Astrocyte (in vitro differentiated cells and primary cell): ENCODE measurements at regions not wholly inside any gene's neighbourhood (a gene's known extent, or its start where the extent isn't known, plus 50 kb on each side); places are given as distances from the start of the nearest gene placed in this dataset.

Experiments used
- DNase-seq: peaks from one replicate; pipeline ENCODE4 v3.0.0-alpha.2; 2010; ENCODE audit warnings: low read depth
- FAIRE-seq: peaks from 2 replicates; lab custom pipeline; 2011; peaks lifted over from hg19 to GRCh38; lab: Jason Lieb, UNC
- H2AFZ ChIP-seq: 2 replicates; pipeline ENCODE4 v1.6.0; 2012; ENCODE audit warnings: low read depth, low read length, inconsistent platforms
- H3K27ac ChIP-seq: 2 replicates; pipeline ENCODE4 v1.5.1; 2011; ENCODE audit warnings: low read depth, low read length, inconsistent platforms
- H3K27me3 ChIP-seq: 2 replicates; pipeline ENCODE4 v1.6.0; 2011; ENCODE audit warnings: low read length, inconsistent platforms; ENCODE audit not compliant: insufficient read depth
- H3K36me3 ChIP-seq: 2 replicates; pipeline ENCODE4 v1.5.1; 2011; ENCODE audit warnings: low read length, inconsistent platforms; ENCODE audit not compliant: insufficient read depth
- H3K4me1 ChIP-seq: 2 replicates; pipeline ENCODE4 v1.5.1; 2011; ENCODE audit warnings: low read length, inconsistent platforms; ENCODE audit not compliant: insufficient read depth
- H3K4me2 ChIP-seq: 2 replicates; pipeline ENCODE4 v1.6.0; 2012; ENCODE audit warnings: low read length, inconsistent platforms
- H3K4me3 ChIP-seq: 2 replicates; pipeline ENCODE4 v1.5.1; 2011; ENCODE audit warnings: low read depth, mild to moderate bottlenecking, low read length, inconsistent platforms; ENCODE audit not compliant: insufficient read depth
- H3K79me2 ChIP-seq: 2 replicates; pipeline ENCODE4 v1.6.0; 2012; ENCODE audit warnings: mild to moderate bottlenecking, low read length, inconsistent platforms; ENCODE audit not compliant: insufficient read depth
- H3K9ac ChIP-seq: 2 replicates; pipeline ENCODE4 v1.6.0; 2012; ENCODE audit warnings: mild to moderate bottlenecking, low read length, inconsistent platforms
- H3K9me3 ChIP-seq: 2 replicates; pipeline ENCODE4 v1.5.1; 2012; ENCODE audit warnings: low read depth, mild to moderate bottlenecking, low read length, inconsistent platforms; ENCODE audit not compliant: insufficient read depth
- H4K20me1 ChIP-seq: 2 replicates; pipeline ENCODE4 v1.6.0; 2012; ENCODE audit warnings: low read length, inconsistent platforms; ENCODE audit not compliant: insufficient read depth
- H3K27ac Mint-ChIP-seq: one replicate; pipeline ENCODE4 v1.8.0; 2021; ENCODE audit warnings: mild to moderate bottlenecking, mixed read lengths; ENCODE audit not compliant: unreplicated experiment
- H3K27me3 Mint-ChIP-seq: one replicate; pipeline ENCODE4 v1.8.0; 2021; ENCODE audit warnings: low read depth, mixed read lengths; ENCODE audit not compliant: unreplicated experiment
- H3K36me3 Mint-ChIP-seq: one replicate; pipeline ENCODE4 v1.8.0; 2021; ENCODE audit warnings: low read depth, mixed read lengths; ENCODE audit not compliant: unreplicated experiment
- H3K4me1 Mint-ChIP-seq: one replicate; pipeline ENCODE4 v1.8.0; 2021; ENCODE audit warnings: low read depth, mixed read lengths; ENCODE audit not compliant: unreplicated experiment
- H3K4me3 Mint-ChIP-seq: one replicate; pipeline ENCODE4 v1.8.0; 2021; ENCODE audit warnings: mild to moderate bottlenecking, moderate library complexity, mixed read lengths; ENCODE audit not compliant: unreplicated experiment
- H3K9me3 Mint-ChIP-seq: one replicate; pipeline ENCODE4 v1.8.0; 2021; ENCODE audit warnings: mild to moderate bottlenecking, mixed read lengths; ENCODE audit not compliant: unreplicated experiment
- CTCF ChIP-seq: IDR thresholded peaks from 2 replicates; pipeline ENCODE4 v1.5.1; 2011; ENCODE audit warnings: low read depth, mild to moderate bottlenecking, inconsistent platforms, low read length, moderate library complexity; ENCODE audit not compliant: insufficient read depth
- EZH2 ChIP-seq: IDR thresholded peaks from 2 replicates; pipeline ENCODE4 v1.6.1; 2012; ENCODE audit warnings: mild to moderate bottlenecking, low read length, inconsistent platforms; ENCODE audit not compliant: insufficient read depth

GRCh38 chr4:137608085-137608484 lies 75.8 kb upstream of the PCDH18 start:
- no peak overlapping the region for H3K9ac ChIP-seq
- no peaks in the 10 kb centered on the region for H3K36me3 Mint-ChIP-seq
- peaks cover 4% of the 10 kb centered on the region for H3K4me1 Mint-ChIP-seq
- H3K27ac ChIP-seq = no peak overlapping the region
- FAIRE-seq (no peak), DNase-seq (no peak)
- H3K4me3 ChIP-seq = no peak overlapping the region
- no peak overlapping the region for H3K27ac Mint-ChIP-seq
- H4K20me1 ChIP-seq = no peaks in the 10 kb centered on the region
- H2AFZ ChIP-seq = no peak overlapping the region
- H3K4me1 ChIP-seq = no peaks in the 10 kb centered on the region
- H3K9me3 Mint-ChIP-seq = no peaks in the 10 kb centered on the region
- no peaks in the 10 kb centered on the region for H3K27me3 ChIP-seq
- TF ChIP-seq CTCF = no peak
- TF ChIP-seq EZH2 = no peak
- no peaks in the 10 kb centered on the region for H3K36me3 ChIP-seq
- H3K79me2 ChIP-seq = no peaks in the 10 kb centered on the region
- no peak overlapping the region for H3K4me2 ChIP-seq
- no peaks in the 10 kb centered on the region for H3K9me3 ChIP-seq
- no peaks in the 10 kb centered on the region for H3K27me3 Mint-ChIP-seq
- H3K4me3 Mint-ChIP-seq = no peak overlapping the region

GRCh38 chr4:137602436-137602835 lies 70.1 kb upstream of the PCDH18 start:
- no peaks in the 10 kb centered on the region for H3K36me3 ChIP-seq
- no peaks in the 10 kb centered on the region for H3K9me3 ChIP-seq
- no peaks in the 10 kb centered on the region for H3K9me3 Mint-ChIP-seq
- no peaks in the 10 kb centered on the region for H3K27me3 Mint-ChIP-seq
- H3K4me1 ChIP-seq = no peaks in the 10 kb centered on the region
- no peaks in the 10 kb centered on the region for H3K36me3 Mint-ChIP-seq
- no peaks in the 10 kb centered on the region for H3K79me2 ChIP-seq
- H3K4me3 ChIP-seq = no peak overlapping the region
- no peak overlapping the region for H3K27ac ChIP-seq
- H2AFZ ChIP-seq = no peak overlapping the region
- H3K4me3 Mint-ChIP-seq = no peak overlapping the region
- peaks cover 6% of the 10 kb centered on the region for H3K4me1 Mint-ChIP-seq
- FAIRE-seq = no peak
- no peak overlapping the region for H3K9ac ChIP-seq
- H4K20me1 ChIP-seq = no peaks in the 10 kb centered on the region
- H3K27me3 ChIP-seq = no peaks in the 10 kb centered on the region
- no peak for DNase-seq
- no peak for TF ChIP-seq CTCF
- no peak for TF ChIP-seq EZH2
- H3K4me2 ChIP-seq = no peak overlapping the region
- H3K27ac Mint-ChIP-seq = no peak overlapping the region

GRCh38 chr4:137601934-137602333 lies 69.6 kb upstream of the PCDH18 start:
- H3K27ac Mint-ChIP-seq = no peak overlapping the region
- no peaks in the 10 kb centered on the region for H3K9me3 Mint-ChIP-seq
- H3K27me3 Mint-ChIP-seq = no peaks in the 10 kb centered on the region
- Histone ChIP-seq H2AFZ (no peak overlapping the region), H3K4me2 (no peak overlapping the region), H4K20me1 (no peaks in the 10 kb centered on the region), H3K4me1 (no peaks in the 10 kb centered on the region), H3K36me3 (no peaks in the 10 kb centered on the region), H3K27ac (no peak overlapping the region), H3K4me3 (no peak overlapping the region), H3K9ac (no peak overlapping the region), H3K27me3 (no peaks in the 10 kb centered on the region), H3K9me3 (no peaks in the 10 kb centered on the region), H3K79me2 (no peaks in the 10 kb centered on the region)
- H3K36me3 Mint-ChIP-seq = no peaks in the 10 kb centered on the region
- TF ChIP-seq CTCF = no peak
- no peak for TF ChIP-seq EZH2
- FAIRE-seq (peak; percentile 37), DNase-seq (peak; percentile 15)
- H3K4me3 Mint-ChIP-seq = no peak overlapping the region
- H3K4me1 Mint-ChIP-seq = peaks cover 6% of the 10 kb centered on the region
